MCF 10A (cell line): ENCODE measurements at regions not wholly inside any gene's neighbourhood (a gene's known extent, or its start where the extent isn't known, plus 50 kb on each side); places are given as distances from the start of the nearest gene placed in this dataset.

Experiments
- BruUV-seq: library from RNA; stranded (reverse); fragments of 400-500 nt; replicated peaks from 2 replicates; lab custom pipeline; 2021; lab: Mats Ljungman, UMichigan
- CTCF ChIA-PET: fragments of 300-600 bp; sonication (Branson Sonifier 250); formaldehyde crosslinking; extraction: SDS; loops from one replicate; lab custom pipeline; 2021; ENCODE audit warnings: antibody characterized with exemption, inconsistent platforms; lab: Yijun Ruan, JAX
- POLR2A ChIA-PET: fragments of 300-600, 350-650 bp; sonication (Branson Sonifier 250); formaldehyde crosslinking; extraction: SDS; loops from one replicate; lab custom pipeline; 2020; ENCODE audit warnings: antibody characterized with exemption, inconsistent platforms; lab: Yijun Ruan, JAX
- DNase-seq: peaks from one replicate; pipeline ENCODE4 v3.0.0-alpha.2; 2018; ENCODE audit not compliant: unreplicated experiment
- H3K27ac Mint-ChIP-seq: one replicate; pipeline ENCODE4 v1.8.0; 2022; ENCODE audit warnings: mild to moderate bottlenecking, low read depth, mixed read lengths; ENCODE audit not compliant: unreplicated experiment
- H3K27me3 Mint-ChIP-seq: one replicate; pipeline ENCODE4 v1.8.0; 2022; ENCODE audit warnings: mixed read lengths; ENCODE audit not compliant: insufficient read depth, unreplicated experiment
- H3K36me3 Mint-ChIP-seq: one replicate; pipeline ENCODE4 v1.8.0; 2022; ENCODE audit warnings: mild to moderate bottlenecking, moderate library complexity, mixed read lengths; ENCODE audit not compliant: insufficient read depth, unreplicated experiment
- H3K4me1 Mint-ChIP-seq: one replicate; pipeline ENCODE4 v1.8.0; 2022; ENCODE audit warnings: mixed read lengths; ENCODE audit not compliant: insufficient read depth, unreplicated experiment
- H3K4me3 Mint-ChIP-seq: one replicate; pipeline ENCODE4 v1.8.0; 2022; ENCODE audit warnings: mild to moderate bottlenecking, moderate library complexity, mixed read lengths; ENCODE audit not compliant: unreplicated experiment
- H3K9me3 Mint-ChIP-seq: one replicate; pipeline ENCODE4 v1.8.0; 2022; ENCODE audit warnings: mixed read lengths; ENCODE audit not compliant: unreplicated experiment
- intact Hi-C: fragments of 100-400 bp; cut with micrococcal nuclease; formaldehyde crosslinking; loops from 2 replicates; pipeline ENCODE4 v1.14.1; 2022
- TF ChIP-seq, protein P1 (sequence below): fragments of 200-600 bp; IDR thresholded peaks from one replicate; pipeline ENCODE4 v1.8.0; 2022; ENCODE audit warnings: antibody characterized with exemption, mild to moderate bottlenecking; ENCODE audit not compliant: unreplicated experiment

DNA sequence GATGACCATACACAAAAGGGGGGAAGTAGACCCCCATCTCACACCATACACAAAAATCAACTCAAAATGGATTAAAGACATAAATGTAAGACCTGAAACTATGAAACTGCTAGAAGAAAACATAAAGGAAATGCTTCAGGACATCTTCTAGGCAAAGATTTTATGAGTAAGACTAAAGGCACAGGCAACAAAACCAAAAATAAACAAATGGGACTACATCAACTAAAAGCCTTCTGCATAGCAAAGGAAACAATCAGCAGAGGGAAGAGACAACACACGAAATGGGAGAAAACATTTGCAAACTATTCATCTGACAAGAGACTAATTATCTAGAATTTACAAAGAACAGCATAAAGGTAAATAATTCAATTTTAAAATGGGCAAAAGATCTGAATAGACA, 152.1 kb downstream of the AXIN2 start:
- Mint-ChIP-seq H3K4me1 (no peaks in the 10 kb centered on the region), H3K36me3 (no peaks in the 10 kb centered on the region), H3K27ac (no peak overlapping the region), H3K4me3 (no peak overlapping the region), H3K9me3 (no peaks in the 10 kb centered on the region), H3K27me3 (no peaks in the 10 kb centered on the region)
- ChIA-PET POLR2A (no interaction called here), CTCF (no interaction called here)
- no peak for DNase-seq
- no TSS peak for BruUV-seq
- TF ChIP-seq, protein P1, sequence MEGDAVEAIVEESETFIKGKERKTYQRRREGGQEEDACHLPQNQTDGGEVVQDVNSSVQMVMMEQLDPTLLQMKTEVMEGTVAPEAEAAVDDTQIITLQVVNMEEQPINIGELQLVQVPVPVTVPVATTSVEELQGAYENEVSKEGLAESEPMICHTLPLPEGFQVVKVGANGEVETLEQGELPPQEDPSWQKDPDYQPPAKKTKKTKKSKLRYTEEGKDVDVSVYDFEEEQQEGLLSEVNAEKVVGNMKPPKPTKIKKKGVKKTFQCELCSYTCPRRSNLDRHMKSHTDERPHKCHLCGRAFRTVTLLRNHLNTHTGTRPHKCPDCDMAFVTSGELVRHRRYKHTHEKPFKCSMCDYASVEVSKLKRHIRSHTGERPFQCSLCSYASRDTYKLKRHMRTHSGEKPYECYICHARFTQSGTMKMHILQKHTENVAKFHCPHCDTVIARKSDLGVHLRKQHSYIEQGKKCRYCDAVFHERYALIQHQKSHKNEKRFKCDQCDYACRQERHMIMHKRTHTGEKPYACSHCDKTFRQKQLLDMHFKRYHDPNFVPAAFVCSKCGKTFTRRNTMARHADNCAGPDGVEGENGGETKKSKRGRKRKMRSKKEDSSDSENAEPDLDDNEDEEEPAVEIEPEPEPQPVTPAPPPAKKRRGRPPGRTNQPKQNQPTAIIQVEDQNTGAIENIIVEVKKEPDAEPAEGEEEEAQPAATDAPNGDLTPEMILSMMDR, result no peak
- intact Hi-C loops, result no loop called here

DNA sequence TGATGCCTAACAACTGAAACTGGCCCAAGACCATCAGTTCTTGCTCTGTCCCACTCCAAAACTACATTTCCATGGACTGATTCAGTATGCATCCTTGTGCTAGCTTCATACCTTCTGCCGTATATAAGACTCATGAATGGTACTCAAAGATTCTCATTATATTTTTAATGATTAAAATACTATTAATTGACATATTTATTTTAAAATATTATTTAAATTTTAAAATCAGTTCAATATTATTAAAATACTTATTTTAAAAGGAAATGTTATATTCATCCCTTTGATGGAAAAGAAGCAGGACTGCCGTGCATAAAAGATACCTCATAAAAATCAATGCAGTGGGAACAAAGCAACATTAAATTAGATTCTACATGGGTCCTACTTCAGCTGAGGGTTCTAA, 153.4 kb downstream of the AXIN2 start:
- H3K27ac Mint-ChIP-seq, result no peak overlapping the region
- ChIA-PET CTCF (no interaction called here), POLR2A (interaction anchor here (0.9 kb wide), 1 partner anchor 92 kb away, joined by 3 read pairs; no protein-coding TSS in a partner anchor)
- no peaks in the 10 kb centered on the region for H3K27me3 Mint-ChIP-seq
- no peaks in the 10 kb centered on the region for H3K9me3 Mint-ChIP-seq
- H3K4me3 Mint-ChIP-seq, result no peak overlapping the region
- no TSS peak for BruUV-seq
- DNase-seq, result no peak
- TF ChIP-seq, protein P1, result no peak
- intact Hi-C loops, result no loop called here
- no peaks in the 10 kb centered on the region for H3K36me3 Mint-ChIP-seq
- no peaks in the 10 kb centered on the region for H3K4me1 Mint-ChIP-seq

DNA sequence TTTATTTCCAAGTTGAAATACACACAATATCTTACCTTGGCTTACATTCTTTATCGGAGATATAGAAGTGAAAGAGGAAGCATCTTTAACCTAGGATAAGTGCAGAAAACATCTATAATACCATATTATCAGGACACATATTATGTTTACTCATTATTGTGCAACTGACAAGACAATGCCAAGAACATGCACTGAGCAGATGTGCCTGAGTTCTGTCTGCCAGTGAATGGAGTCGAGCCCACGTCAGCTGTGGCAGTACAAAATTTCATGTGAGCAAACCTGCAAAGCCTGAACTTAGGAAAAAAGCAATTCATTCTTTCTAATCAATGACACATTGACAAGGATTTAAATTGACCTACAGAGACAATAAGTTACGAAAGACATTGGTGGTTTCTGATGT, 154.4 kb downstream of the AXIN2 start:
- TF ChIP-seq, protein P1, result no peak
- Mint-ChIP-seq H3K27me3 (no peaks in the 10 kb centered on the region), H3K27ac (no peak overlapping the region), H3K4me1 (no peaks in the 10 kb centered on the region), H3K9me3 (no peaks in the 10 kb centered on the region), H3K4me3 (no peak overlapping the region), H3K36me3 (no peaks in the 10 kb centered on the region)
- peak; percentile 34 for DNase-seq
- ChIA-PET CTCF (no interaction called here), POLR2A (interaction anchor here (0.7 kb wide), 1 partner anchor 13 kb away, joined by 3 read pairs; no protein-coding TSS in a partner anchor)
- intact Hi-C loops, result no loop called here
- BruUV-seq, result no TSS peak

DNA sequence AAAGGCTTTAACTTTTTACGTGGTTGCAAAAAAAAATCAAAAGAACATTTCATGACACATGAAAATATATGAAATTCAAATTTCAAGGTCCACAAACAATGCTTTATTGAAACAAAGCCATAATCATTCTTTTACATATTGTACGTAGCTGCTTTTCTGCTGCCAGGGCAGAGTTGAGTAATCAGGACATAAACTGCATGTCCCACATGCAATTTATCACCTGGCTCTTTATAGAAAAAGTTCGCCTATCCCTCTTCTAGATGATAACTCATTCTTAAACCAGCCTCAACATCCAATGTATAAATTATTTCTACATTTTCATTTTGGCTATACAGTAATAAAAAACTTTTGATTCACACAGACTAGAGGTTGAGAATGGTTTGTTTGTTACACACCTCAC, 154.9 kb downstream of the AXIN2 start:
- POLR2A ChIA-PET, result interaction anchor here (0.7 kb wide), 1 partner anchor 13 kb away, joined by 3 read pairs; no protein-coding TSS in a partner anchor
- H3K27me3 Mint-ChIP-seq, result peaks cover under 1% of the 10 kb centered on the region
- CTCF ChIA-PET, result interaction anchor here (0.6 kb wide), 1 partner anchor 150 kb away, joined by 3 read pairs; no protein-coding TSS in a partner anchor
- DNase-seq, result no peak
- no peaks in the 10 kb centered on the region for H3K9me3 Mint-ChIP-seq
- TF ChIP-seq, protein P1, result no peak
- intact Hi-C loops, result no loop called here
- H3K4me3 Mint-ChIP-seq, result no peak overlapping the region
- no peaks in the 10 kb centered on the region for H3K36me3 Mint-ChIP-seq
- no peak overlapping the region for H3K27ac Mint-ChIP-seq
- H3K4me1 Mint-ChIP-seq, result no peaks in the 10 kb centered on the region
- BruUV-seq, result no TSS peak
